IMR-90 (cell line): ENCODE measurements at regions not wholly inside any gene's neighbourhood (a gene's known extent, or its start where the extent isn't known, plus 50 kb on each side); places are given as distances from the start of the nearest gene placed in this dataset. TPM values are rescaled to one million over a fixed set of nuclear protein-coding genes. Genes with fewer than 3 reads are reported as not detected.

ENCODE experiments used
- ATAC-seq: fragments of 200-7000 bp; cut with Tn5 transposase; 2 replicates; pipeline ENCODE4 v1.9.1; 2020; ENCODE audit warnings: low read depth, mild to moderate bottlenecking, moderate library complexity
- BruUV-seq: library from RNA; stranded (reverse); fragments of 400-500 nt; replicated peaks from 2 replicates; lab custom pipeline; 2021; lab: Mats Ljungman, UMichigan
- CTCF ChIA-PET: fragments of 300-600 bp; formaldehyde crosslinking; extraction: SDS; loops from one replicate; lab custom pipeline; 2021; ENCODE audit warnings: antibody characterized with exemption; lab: Yijun Ruan, JAX
- POLR2A ChIA-PET: fragments of 300-600 bp; sonication (Branson Sonifier 250); formaldehyde crosslinking; loops from one replicate; lab custom pipeline; 2022; ENCODE audit warnings: antibody characterized with exemption; ENCODE audit not compliant: unreplicated experiment; lab: Charles Lee
- DNase-seq: peaks from one replicate; pipeline ENCODE4 v3.0.0; 2013
- H2AFZ ChIP-seq: replicated peaks from 2 replicates; pipeline ENCODE3; 2013; ENCODE audit warnings: low read length, mild to moderate bottlenecking; ENCODE audit not compliant: poor library complexity
- H2AK5ac ChIP-seq: 2 replicates; pipeline ENCODE4 v1.6.1; 2013; ENCODE audit warnings: low read depth, low read length, inconsistent platforms
- H2AK9ac ChIP-seq: replicated peaks from 2 replicates; pipeline ENCODE3; 2013; ENCODE audit warnings: mild to moderate bottlenecking, low read depth, low read length, moderate library complexity; ENCODE audit not compliant: poor library complexity
- H2BK120ac ChIP-seq: 2 replicates; pipeline ENCODE4 v1.6.1; 2013; ENCODE audit warnings: low read depth, low read length, inconsistent platforms
- H2BK15ac ChIP-seq: 3 replicates; pipeline ENCODE4 v1.6.1; 2013; ENCODE audit warnings: low read depth, low read length, inconsistent platforms
- H2BK20ac ChIP-seq: 2 replicates; pipeline ENCODE4 v1.6.1; 2013; ENCODE audit warnings: low read depth, mild to moderate bottlenecking, inconsistent platforms, low read length, moderate library complexity
- H2BK5ac ChIP-seq: 2 replicates; pipeline ENCODE4 v1.6.1; 2013; ENCODE audit warnings: mild to moderate bottlenecking, low read depth, low read length, inconsistent platforms; ENCODE audit not compliant: poor library complexity, severe bottlenecking
- H3K14ac ChIP-seq: replicated peaks from 2 replicates; pipeline ENCODE4 v1.6.1; 2013; ENCODE audit warnings: low read depth, low read length, inconsistent platforms
- H3K18ac ChIP-seq: 2 replicates; pipeline ENCODE4 v1.6.1; 2013; ENCODE audit warnings: low read depth, low read length, control low read depth
- H3K23ac ChIP-seq: 2 replicates; pipeline ENCODE4 v1.6.1; 2013; ENCODE audit warnings: low read depth, low read length, inconsistent platforms
- H3K27ac ChIP-seq: 2 replicates; pipeline ENCODE4 v1.5.1; 2013; ENCODE audit warnings: mild to moderate bottlenecking, control low read depth, low read length; ENCODE audit not compliant: insufficient read depth
- H3K27me3 ChIP-seq: 2 replicates; pipeline ENCODE4 v1.6.1; 2013; ENCODE audit warnings: low read length; ENCODE audit not compliant: control insufficient read depth, insufficient read depth
- H3K36me3 ChIP-seq: 2 replicates; pipeline ENCODE4 v1.6.1; 2013; ENCODE audit warnings: low read length, mixed read lengths; ENCODE audit not compliant: control insufficient read depth, insufficient read depth
- H3K4ac ChIP-seq: 2 replicates; pipeline ENCODE4 v1.6.1; 2013; ENCODE audit warnings: low read depth, low read length, inconsistent platforms
- H3K4me1 ChIP-seq: 2 replicates; pipeline ENCODE4 v1.6.1; 2013; ENCODE audit warnings: low read length, mixed read lengths; ENCODE audit not compliant: control insufficient read depth, insufficient read depth
- H3K4me2 ChIP-seq: 2 replicates; pipeline ENCODE4 v1.6.1; 2013; ENCODE audit warnings: low read depth, mild to moderate bottlenecking, control low read depth, low read length, moderate library complexity
- H3K4me3 ChIP-seq: 2 replicates; pipeline ENCODE4 v1.5.1; 2013; ENCODE audit warnings: low read depth, mild to moderate bottlenecking, control low read depth, low read length, moderate library complexity; ENCODE audit not compliant: insufficient read depth
- H3K56ac ChIP-seq: 2 replicates; pipeline ENCODE4 v1.6.1; 2013; ENCODE audit warnings: low read length, inconsistent platforms; ENCODE audit not compliant: insufficient read depth; ENCODE audit errors: extremely low read depth
- H3K79me1 ChIP-seq, 2 experiments: 2 replicates each; pipeline ENCODE4 v1.6.1; 2013; ENCODE audit warnings: low read length in 2 of 2, inconsistent platforms in 1 of 2, low read depth in 1 of 2
- H3K9ac ChIP-seq: 2 replicates; pipeline ENCODE4 v1.6.1; 2013; ENCODE audit warnings: low read depth, low read length, control low read depth
- H3K9me1 ChIP-seq: 2 replicates; pipeline ENCODE4 v1.6.1; 2013; ENCODE audit warnings: low read length, inconsistent platforms; ENCODE audit not compliant: insufficient read depth
- H3K9me3 ChIP-seq: 2 replicates; pipeline ENCODE4 v1.6.1; 2013; ENCODE audit warnings: low read length; ENCODE audit not compliant: control insufficient read depth, insufficient read depth
- H4K20me1 ChIP-seq: 2 replicates; pipeline ENCODE4 v1.6.1; 2013; ENCODE audit warnings: low read length, inconsistent platforms; ENCODE audit not compliant: insufficient read depth
- H4K5ac ChIP-seq: 2 replicates; pipeline ENCODE4 v1.6.1; 2013; ENCODE audit warnings: mild to moderate bottlenecking, low read depth, low read length, control low read depth
- H4K8ac ChIP-seq, 2 experiments: 2 replicates each; pipeline ENCODE4 v1.6.1; 2013; ENCODE audit warnings: low read depth in 2 of 2, low read length in 2 of 2, control low read depth in 1 of 2, inconsistent platforms in 1 of 2
- H4K91ac ChIP-seq: 2 replicates; pipeline ENCODE4 v1.6.1; 2013; ENCODE audit warnings: low read depth, low read length, inconsistent platforms; ENCODE audit not compliant: insufficient read depth
- MAFK ChIP-seq: IDR thresholded peaks from 2 replicates; pipeline ENCODE4 v1.6.1; 2012; ENCODE audit warnings: low read depth, low read length, improper control_type of control experiment
- MAZ ChIP-seq: IDR thresholded peaks from 2 replicates; pipeline ENCODE4 v1.6.1; 2012; ENCODE audit warnings: low read depth, mild to moderate bottlenecking, low read length, improper control_type of control experiment, moderate library complexity, borderline replicate concordance
- RFX5 ChIP-seq: IDR thresholded peaks from 2 replicates; pipeline ENCODE4 v1.8.0; 2012; ENCODE audit warnings: low read depth, mild to moderate bottlenecking, low read length, moderate library complexity
- WGBS, 2 experiments: methylation state at CpG; one replicate each; pipeline versions ENCODE4 v1.1.5 to v1.1.7; 2013; ENCODE audit warnings: missing lambda C conversion rate in 2 of 2; ENCODE audit not compliant: insufficient read length in 1 of 2; ENCODE audit errors: extremely low coverage in 2 of 2; 5-methylcytosine and 5-hydroxymethylcytosine counted together
- dilution Hi-C: fragments of 300-500 bp; cut with HindIII; formaldehyde crosslinking; loops from one replicate; pipeline ENCODE4 v1.14.3; 2018; ENCODE audit warnings: low sequenced_read_pairs; ENCODE audit not compliant: unreplicated experiment
- in situ Hi-C: fragments of 300-500 bp; cut with MboI; formaldehyde crosslinking; loops from 3 replicates; pipeline ENCODE4 v1.14.3; 2019; ENCODE audit warnings: low sequenced_read_pairs, inconsistent platforms, mixed read lengths
- intact Hi-C: fragments of 100-400 bp; cut with micrococcal nuclease; formaldehyde crosslinking; loops from 2 replicates; pipeline ENCODE4 v1.10.0; 2022
- microRNA-seq, 2 experiments: library from miRNA; stranded (forward) in 1 of 2; unstranded in 1 of 2; fragments of 10-50 nt in 1 of 2; fragments of <30 nt in 1 of 2; gene quantifications in 1 of 2; microRNA quantifications in 1 of 2; one replicate each; pipeline versions ENCODE3 to v1.1.0; 2013 to 2020; ENCODE audit not compliant: insufficient read depth in 1 of 2, insufficient read length in 1 of 2, unreplicated experiment in 1 of 2
- small RNA-seq, 5 experiments: library from RNA; depleted of rRNA; stranded (forward); fragments of <200 nt; gene quantifications; one replicate each; pipeline ENCODE3, GENCODE V24; 2012

- no peak overlapping the region for H3K14ac ChIP-seq
- no peak overlapping the region for H3K4me3 ChIP-seq
- no peak overlapping the region for H2AFZ ChIP-seq
- H2AK9ac ChIP-seq, result no peak overlapping the region
- 17% methylated on average over 2 of the region's 8 CpGs; no CpG with 5 or more reads in 1 of the 2 experiments for WGBS, 2 experiments
- DNase-seq, result no peak
- in situ Hi-C loops (no loop called here), intact Hi-C loops (no loop called here), dilution Hi-C loops (no loop called here)
- no peak overlapping the region for H2BK20ac ChIP-seq
- no peak overlapping the region for H2BK5ac ChIP-seq
- H3K4me2 ChIP-seq, result no peak overlapping the region
- ChIA-PET POLR2A (no interaction called here), CTCF (no interaction called here)
- no peak for ATAC-seq
- no peak overlapping the region for H3K27ac ChIP-seq
- H3K56ac ChIP-seq, result no peak overlapping the region
- peaks cover 4% of the 10 kb centered on the region for H3K9me3 ChIP-seq
- H4K5ac ChIP-seq, result no peak overlapping the region
- no peak overlapping the region for H3K18ac ChIP-seq
- no peak overlapping the region for H3K23ac ChIP-seq
- no peak overlapping the region for H2BK15ac ChIP-seq
- TF ChIP-seq MAZ (no peak), MAFK (no peak), RFX5 (no peak)
- no peak overlapping the region for H3K4ac ChIP-seq
- no peaks in the 10 kb centered on the region for H3K9me1 ChIP-seq
- H3K4me1 ChIP-seq, result no peaks in the 10 kb centered on the region
- no peak overlapping the region for H2BK120ac ChIP-seq
- H3K27me3 ChIP-seq, result no peaks in the 10 kb centered on the region
- H3K36me3 ChIP-seq, result no peaks in the 10 kb centered on the region
- H3K79me1 ChIP-seq, result no peaks in the 10 kb centered on the region
- H2AK5ac ChIP-seq, result no peak overlapping the region
- no peak overlapping the region for H3K9ac ChIP-seq
- H4K20me1 ChIP-seq, result no peaks in the 10 kb centered on the region
- H4K8ac ChIP-seq, result no peak overlapping the region
- no TSS peak for BruUV-seq
- no peak overlapping the region for H4K91ac ChIP-seq
These were observed 53.3 kb upstream of the CNTNAP5 start for GRCh38 chr2:123971564-123972318.

Small RNA genes lying in the stretch of these regions (microRNA-seq; reads per million reads assigned to microRNA genes)
- gene AC064859.1 (ENCODE audit: insufficient read depth, insufficient read length), result not detected

Small RNA genes lying in the stretch of these regions (small RNA-seq; reads per million reads assigned to genes)
- 0 reads per million in 5 experiments for gene AC064859.1
